ENCODE measurements at regions not wholly inside any gene's neighbourhood (a gene's known extent, or its start where the extent isn't known, plus 50 kb on each side); places are given as distances from the start of the nearest gene placed in this dataset.

- TF ChIP-seq CTCF (conservative IDR thresholded peaks at IDR 0.05; ENCODE audit: low read depth, low read length) = no peak
- no peak for TF ChIP-seq EZH2 (IDR thresholded peaks at IDR 0.05; ENCODE audit: low read length, unreplicated experiment)
Observed at GRCh38 chr12:29869946-29870345, 86.2 kb upstream of the TMTC1 start.
